GM23338 (cell line): ENCODE measurements at regions not wholly inside any gene's neighbourhood (a gene's known extent, or its start where the extent isn't known, plus 50 kb on each side); places are given as distances from the start of the nearest gene placed in this dataset.

Experiments used
- ATAC-seq: fragments of 200-7000 bp; cut with Tn5 transposase; 3 replicates; pipeline ENCODE4 v1.9.1; 2020
- DNase-seq: peaks from one replicate; pipeline ENCODE4 v3.0.0-alpha.2; 2015; ENCODE audit warnings: low spot score
- H2AFZ ChIP-seq: fragments of 200-600 bp; sonication (generic); 2 replicates; pipeline ENCODE4 v1.8.0; 2016; ENCODE audit warnings: antibody characterized with exemption, mild to moderate bottlenecking, moderate library complexity
- H3F3A ChIP-seq: fragments of 200-600 bp; sonication (generic); replicated peaks from 2 replicates; pipeline ENCODE4 v1.8.0; 2017; ENCODE audit warnings: antibody characterized with exemption, mixed run types, low read depth
- H3K27ac ChIP-seq: fragments of 200-600 bp; sonication (generic); 2 replicates; pipeline ENCODE4 v1.6.1; 2016; ENCODE audit warnings: low read depth
- H3K27me3 ChIP-seq: fragments of 200-600 bp; sonication (generic); 2 replicates; pipeline ENCODE4 v1.8.0; 2016; ENCODE audit warnings: mild to moderate bottlenecking, mixed run types, moderate library complexity; ENCODE audit not compliant: insufficient read depth
- H3K36me3 ChIP-seq: fragments of 200-600 bp; sonication (generic); 2 replicates; pipeline ENCODE4 v1.8.0; 2016; ENCODE audit warnings: mild to moderate bottlenecking; ENCODE audit not compliant: insufficient read depth
- H3K4me1 ChIP-seq: fragments of 200-600 bp; sonication (generic); 2 replicates; pipeline ENCODE4 v1.8.0; 2016; ENCODE audit warnings: mild to moderate bottlenecking, moderate library complexity; ENCODE audit not compliant: insufficient read depth
- H3K4me2 ChIP-seq: fragments of 200-600 bp; sonication (generic); 2 replicates; pipeline ENCODE4 v1.7.1; 2017; ENCODE audit warnings: mixed run types
- H3K4me3 ChIP-seq: fragments of 200-600 bp; sonication (generic); 2 replicates; pipeline ENCODE4 v1.6.1; 2016; ENCODE audit warnings: mixed run types
- H3K79me2 ChIP-seq: fragments of 200-600 bp; sonication (generic); replicated peaks from 2 replicates; pipeline ENCODE4 v1.8.0; 2017; ENCODE audit warnings: mild to moderate bottlenecking; ENCODE audit not compliant: insufficient read depth
- H3K9me2 ChIP-seq: fragments of 200-600 bp; sonication (generic); 2 replicates; pipeline ENCODE4 v1.8.0; 2017; ENCODE audit not compliant: insufficient read depth
- H4K20me1 ChIP-seq: fragments of 200-600 bp; sonication (generic); replicated peaks from 2 replicates; pipeline ENCODE4 v1.8.0; 2017; ENCODE audit warnings: mild to moderate bottlenecking; ENCODE audit not compliant: insufficient read depth
- H3K27ac Mint-ChIP-seq: 2 replicates; pipeline ENCODE4 v1.8.0; 2020; ENCODE audit warnings: inconsistent platforms, mild to moderate bottlenecking, moderate library complexity, mixed read lengths
- H3K27me3 Mint-ChIP-seq: 3 replicates; pipeline ENCODE4 v1.8.0; 2022; ENCODE audit warnings: low read depth, mild to moderate bottlenecking, moderate library complexity, mixed read lengths, inconsistent platforms; ENCODE audit not compliant: insufficient read depth, poor library complexity
- H3K36me3 Mint-ChIP-seq: 3 replicates; pipeline ENCODE4 v1.8.0; 2021; ENCODE audit warnings: low read depth, mild to moderate bottlenecking, inconsistent platforms, moderate library complexity, mixed read lengths
- H3K4me1 Mint-ChIP-seq: 3 replicates; pipeline ENCODE4 v1.8.0; 2020; ENCODE audit warnings: mild to moderate bottlenecking, inconsistent platforms, mixed read lengths
- H3K4me3 Mint-ChIP-seq: 3 replicates; pipeline ENCODE4 v1.8.0; 2021; ENCODE audit warnings: moderate library complexity, mild to moderate bottlenecking, inconsistent platforms, mixed read lengths
- H3K9me3 Mint-ChIP-seq: 3 replicates; pipeline ENCODE4 v1.8.0; 2020; ENCODE audit warnings: moderate library complexity, mild to moderate bottlenecking, inconsistent platforms, mixed read lengths
- CREB1 ChIP-seq: fragments of 250-450 bp; sonication (Bioruptor Pico); IDR thresholded peaks from 2 replicates; pipeline ENCODE4 v1.5.0; 2020; ENCODE audit warnings: low read depth, mild to moderate bottlenecking, moderate library complexity
- EZH2phosphoT487 ChIP-seq: fragments of 200-600 bp; sonication (generic); IDR thresholded peaks from one replicate; pipeline ENCODE4 v1.8.1; 2018; ENCODE audit warnings: antibody characterized with exemption; ENCODE audit not compliant: unreplicated experiment
- JUNB ChIP-seq: IDR thresholded peaks from one replicate; pipeline ENCODE4 v1.6.1; 2016; ENCODE audit warnings: antibody characterized with exemption; ENCODE audit not compliant: unreplicated experiment
- NANOG ChIP-seq: IDR thresholded peaks from 2 replicates; pipeline ENCODE4 v1.6.1; 2016; ENCODE audit warnings: antibody characterized with exemption, borderline replicate concordance
- POLR2AphosphoS5 ChIP-seq: IDR thresholded peaks from 2 replicates; pipeline ENCODE4 v1.6.1; 2016; ENCODE audit warnings: antibody characterized with exemption, low read depth
- STAT1 ChIP-seq: IDR thresholded peaks from one replicate; pipeline ENCODE4 v1.6.1; 2016; ENCODE audit warnings: antibody characterized with exemption; ENCODE audit not compliant: unreplicated experiment
- TF ChIP-seq, protein P1 (sequence below): fragments of 250-450 bp; sonication (Bioruptor Pico); IDR thresholded peaks from 2 replicates; pipeline ENCODE4 v1.5.0; 2020; ENCODE audit warnings: mild to moderate bottlenecking, moderate library complexity
- TF ChIP-seq, protein P2 (sequence below): IDR thresholded peaks from 2 replicates; pipeline ENCODE4 v1.6.1; 2016; ENCODE audit warnings: antibody characterized with exemption

DNA sequence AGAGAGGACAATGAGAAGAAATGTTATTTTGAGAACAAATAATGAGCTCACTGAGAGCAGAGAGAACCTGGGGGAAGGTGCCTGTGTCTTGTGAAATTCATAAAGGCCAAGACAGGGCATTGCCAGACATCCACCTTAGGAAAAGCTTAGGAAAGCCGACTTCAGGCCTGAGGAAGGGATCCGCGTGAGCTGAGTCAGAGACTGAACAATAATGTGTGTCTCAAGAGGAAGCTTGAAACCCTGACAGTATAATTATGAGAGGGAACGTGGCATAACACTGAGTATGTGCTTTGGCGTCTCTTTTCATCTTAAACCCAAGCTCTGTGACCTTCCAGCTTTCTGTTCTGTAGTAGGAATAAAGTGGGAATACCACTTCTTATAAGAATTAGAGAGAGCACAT, 307.2 kb downstream of the ACTR3B start (continued):
- TF ChIP-seq, protein P1, sequence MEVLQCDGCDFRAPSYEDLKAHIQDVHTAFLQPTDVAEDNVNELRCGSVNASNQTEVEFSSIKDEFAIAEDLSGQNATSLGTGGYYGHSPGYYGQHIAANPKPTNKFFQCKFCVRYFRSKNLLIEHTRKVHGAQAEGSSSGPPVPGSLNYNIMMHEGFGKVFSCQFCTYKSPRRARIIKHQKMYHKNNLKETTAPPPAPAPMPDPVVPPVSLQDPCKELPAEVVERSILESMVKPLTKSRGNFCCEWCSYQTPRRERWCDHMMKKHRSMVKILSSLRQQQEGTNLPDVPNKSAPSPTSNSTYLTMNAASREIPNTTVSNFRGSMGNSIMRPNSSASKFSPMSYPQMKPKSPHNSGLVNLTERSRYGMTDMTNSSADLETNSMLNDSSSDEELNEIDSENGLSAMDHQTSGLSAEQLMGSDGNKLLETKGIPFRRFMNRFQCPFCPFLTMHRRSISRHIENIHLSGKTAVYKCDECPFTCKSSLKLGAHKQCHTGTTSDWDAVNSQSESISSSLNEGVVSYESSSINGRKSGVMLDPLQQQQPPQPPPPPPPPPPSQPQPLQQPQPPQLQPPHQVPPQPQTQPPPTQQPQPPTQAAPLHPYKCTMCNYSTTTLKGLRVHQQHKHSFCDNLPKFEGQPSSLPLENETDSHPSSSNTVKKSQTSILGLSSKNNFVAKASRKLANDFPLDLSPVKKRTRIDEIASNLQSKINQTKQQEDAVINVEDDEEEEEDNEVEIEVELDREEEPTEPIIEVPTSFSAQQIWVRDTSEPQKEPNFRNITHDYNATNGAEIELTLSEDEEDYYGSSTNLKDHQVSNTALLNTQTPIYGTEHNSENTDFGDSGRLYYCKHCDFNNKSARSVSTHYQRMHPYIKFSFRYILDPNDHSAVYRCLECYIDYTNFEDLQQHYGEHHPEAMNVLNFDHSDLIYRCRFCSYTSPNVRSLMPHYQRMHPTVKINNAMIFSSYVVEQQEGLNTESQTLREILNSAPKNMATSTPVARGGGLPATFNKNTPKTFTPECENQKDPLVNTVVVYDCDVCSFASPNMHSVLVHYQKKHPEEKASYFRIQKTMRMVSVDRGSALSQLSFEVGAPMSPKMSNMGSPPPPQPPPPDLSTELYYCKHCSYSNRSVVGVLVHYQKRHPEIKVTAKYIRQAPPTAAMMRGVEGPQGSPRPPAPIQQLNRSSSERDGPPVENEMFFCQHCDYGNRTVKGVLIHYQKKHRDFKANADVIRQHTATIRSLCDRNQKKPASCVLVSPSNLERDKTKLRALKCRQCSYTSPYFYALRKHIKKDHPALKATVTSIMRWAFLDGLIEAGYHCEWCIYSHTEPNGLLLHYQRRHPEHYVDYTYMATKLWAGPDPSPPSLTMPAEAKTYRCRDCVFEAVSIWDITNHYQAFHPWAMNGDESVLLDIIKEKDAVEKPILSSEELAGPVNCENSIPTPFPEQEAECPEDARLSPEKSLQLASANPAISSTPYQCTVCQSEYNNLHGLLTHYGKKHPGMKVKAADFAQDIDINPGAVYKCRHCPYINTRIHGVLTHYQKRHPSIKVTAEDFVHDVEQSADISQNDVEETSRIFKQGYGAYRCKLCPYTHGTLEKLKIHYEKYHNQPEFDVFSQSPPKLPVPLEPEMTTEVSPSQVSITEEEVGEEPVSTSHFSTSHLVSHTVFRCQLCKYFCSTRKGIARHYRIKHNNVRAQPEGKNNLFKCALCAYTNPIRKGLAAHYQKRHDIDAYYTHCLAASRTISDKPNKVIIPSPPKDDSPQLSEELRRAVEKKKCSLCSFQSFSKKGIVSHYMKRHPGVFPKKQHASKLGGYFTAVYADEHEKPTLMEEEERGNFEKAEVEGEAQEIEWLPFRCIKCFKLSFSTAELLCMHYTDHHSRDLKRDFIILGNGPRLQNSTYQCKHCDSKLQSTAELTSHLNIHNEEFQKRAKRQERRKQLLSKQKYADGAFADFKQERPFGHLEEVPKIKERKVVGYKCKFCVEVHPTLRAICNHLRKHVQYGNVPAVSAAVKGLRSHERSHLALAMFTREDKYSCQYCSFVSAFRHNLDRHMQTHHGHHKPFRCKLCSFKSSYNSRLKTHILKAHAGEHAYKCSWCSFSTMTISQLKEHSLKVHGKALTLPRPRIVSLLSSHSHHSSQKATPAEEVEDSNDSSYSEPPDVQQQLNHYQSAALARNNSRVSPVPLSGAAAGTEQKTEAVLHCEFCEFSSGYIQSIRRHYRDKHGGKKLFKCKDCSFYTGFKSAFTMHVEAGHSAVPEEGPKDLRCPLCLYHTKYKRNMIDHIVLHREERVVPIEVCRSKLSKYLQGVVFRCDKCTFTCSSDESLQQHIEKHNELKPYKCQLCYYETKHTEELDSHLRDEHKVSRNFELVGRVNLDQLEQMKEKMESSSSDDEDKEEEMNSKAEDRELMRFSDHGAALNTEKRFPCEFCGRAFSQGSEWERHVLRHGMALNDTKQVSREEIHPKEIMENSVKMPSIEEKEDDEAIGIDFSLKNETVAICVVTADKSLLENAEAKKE (CRISPR knock-in tag): no peak
- TF ChIP-seq POLR2AphosphoS5 (no peak), NANOG (no peak), STAT1 (no peak)

DNA sequence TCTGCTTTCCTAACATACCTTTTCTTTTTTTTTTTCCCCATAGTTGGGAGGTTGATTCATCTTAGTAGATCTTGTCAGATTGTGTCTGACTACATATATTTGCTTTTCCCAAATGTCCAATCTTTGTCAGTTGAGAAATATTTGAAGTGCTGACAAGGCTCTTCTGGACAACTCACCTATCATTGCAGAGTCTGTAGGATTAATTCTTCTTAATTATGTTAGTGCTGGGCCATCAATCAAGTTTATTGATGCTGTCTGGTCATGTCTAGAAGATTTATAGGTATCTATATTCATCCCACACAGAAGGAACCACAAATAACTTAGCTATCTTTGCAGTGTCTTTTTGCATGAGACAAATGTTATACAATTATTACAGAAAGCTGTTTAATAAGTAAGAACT, 310.6 kb downstream of the ACTR3B start:
- no peak for DNase-seq
- H3K4me1 Mint-ChIP-seq: peaks cover 2% of the 10 kb centered on the region; the same call in 1 of the 3 replicates
- no peak overlapping the region for H3K27ac Mint-ChIP-seq
- Histone ChIP-seq H3K4me1 (no peaks in the 10 kb centered on the region), H3F3A (no peaks in the 10 kb centered on the region), H2AFZ (no peak overlapping the region), H3K4me3 (no peak overlapping the region), H3K27me3 (no peaks in the 10 kb centered on the region), H4K20me1 (no peaks in the 10 kb centered on the region), H3K4me2 (no peak overlapping the region), H3K36me3 (no peaks in the 10 kb centered on the region), H3K79me2 (no peaks in the 10 kb centered on the region), H3K9me2 (peaks cover 13% of the 10 kb centered on the region), H3K27ac (no peak overlapping the region)
- H3K36me3 Mint-ChIP-seq: no peaks in the 10 kb centered on the region
- no peaks in the 10 kb centered on the region; the same call in 2 of the 3 replicates for H3K9me3 Mint-ChIP-seq
- peaks cover 2% of the 10 kb centered on the region for H3K27me3 Mint-ChIP-seq
- ATAC-seq: no peak
- H3K4me3 Mint-ChIP-seq: no peak overlapping the region
- TF ChIP-seq, protein P1 (CRISPR knock-in tag): no peak
- no peak for TF ChIP-seq CREB1 (CRISPR knock-in tag)
- no peak for TF ChIP-seq POLR2AphosphoS5
- TF ChIP-seq, protein P2, sequence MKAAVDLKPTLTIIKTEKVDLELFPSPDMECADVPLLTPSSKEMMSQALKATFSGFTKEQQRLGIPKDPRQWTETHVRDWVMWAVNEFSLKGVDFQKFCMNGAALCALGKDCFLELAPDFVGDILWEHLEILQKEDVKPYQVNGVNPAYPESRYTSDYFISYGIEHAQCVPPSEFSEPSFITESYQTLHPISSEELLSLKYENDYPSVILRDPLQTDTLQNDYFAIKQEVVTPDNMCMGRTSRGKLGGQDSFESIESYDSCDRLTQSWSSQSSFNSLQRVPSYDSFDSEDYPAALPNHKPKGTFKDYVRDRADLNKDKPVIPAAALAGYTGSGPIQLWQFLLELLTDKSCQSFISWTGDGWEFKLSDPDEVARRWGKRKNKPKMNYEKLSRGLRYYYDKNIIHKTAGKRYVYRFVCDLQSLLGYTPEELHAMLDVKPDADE: no peak
- TF ChIP-seq STAT1: no peak
- no peak for TF ChIP-seq EZH2phosphoT487
- no peak for TF ChIP-seq JUNB
